HEK293T (cell line): ENCODE measurements at regions not wholly inside any gene's neighbourhood (a gene's known extent, or its start where the extent isn't known, plus 50 kb on each side); places are given as distances from the start of the nearest gene placed in this dataset.

Experiments used
- ELF4 ChIP-seq: fragments of 450-650 bp; IDR thresholded peaks from 2 replicates; pipeline ENCODE4 v1.6.1; 2017; ENCODE audit warnings: antibody characterized with exemption
- FOXA1 ChIP-seq: fragments of 450-650 bp; IDR thresholded peaks from 2 replicates; pipeline ENCODE4 v1.6.1; 2016; ENCODE audit warnings: mild to moderate bottlenecking
- FOXK2 ChIP-seq: fragments of 450-650 bp; IDR thresholded peaks from 2 replicates; pipeline ENCODE4 v1.6.1; 2016; ENCODE audit warnings: mild to moderate bottlenecking
- FOXM1 ChIP-seq: fragments of 450-650 bp; IDR thresholded peaks from 2 replicates; pipeline ENCODE4 v1.6.1; 2017; ENCODE audit warnings: mild to moderate bottlenecking, borderline replicate concordance
- LEF1 ChIP-seq: fragments of 450-650 bp; IDR thresholded peaks from 2 replicates; pipeline ENCODE4 v1.6.1; 2017; ENCODE audit warnings: mild to moderate bottlenecking, borderline replicate concordance
- NFRKB ChIP-seq: fragments of 450-650 bp; IDR thresholded peaks from 2 replicates; pipeline ENCODE4 v1.6.1; 2016; ENCODE audit warnings: mild to moderate bottlenecking, moderate library complexity
- SP1 ChIP-seq: fragments of 450-650 bp; IDR thresholded peaks from 2 replicates; pipeline ENCODE4 v1.6.1; 2017
- SUZ12 ChIP-seq: fragments of 450-650 bp; IDR thresholded peaks from 2 replicates; pipeline ENCODE4 v1.6.1; 2016; ENCODE audit warnings: mild to moderate bottlenecking

DNA sequence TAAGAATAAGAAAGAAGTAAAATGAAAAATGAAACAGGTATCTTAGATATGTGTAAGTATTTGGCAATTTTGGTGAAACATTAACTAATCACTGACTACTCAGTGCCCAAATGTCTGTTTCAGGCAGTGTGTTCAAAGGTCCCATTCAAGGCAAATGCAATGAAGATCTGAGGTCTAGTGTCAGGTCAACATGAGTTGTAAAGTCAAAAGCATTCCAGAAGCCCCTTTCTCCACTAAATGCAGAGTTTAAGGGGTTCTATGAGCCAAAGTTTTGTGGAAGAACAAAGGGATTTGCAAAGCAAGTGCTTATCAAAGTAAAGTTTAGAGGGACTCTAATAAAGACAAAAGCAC, 71.0 kb upstream of the GPBP1 start:
- no peak for TF ChIP-seq SP1
- no peak for TF ChIP-seq LEF1
- no peak for TF ChIP-seq FOXK2
- no peak for TF ChIP-seq NFRKB
- TF ChIP-seq ELF4: no peak
- TF ChIP-seq SUZ12: no peak
- no peak for TF ChIP-seq FOXM1
- TF ChIP-seq FOXA1: no peak
